ENCODE measurements at regions not wholly inside any gene's neighbourhood (a gene's known extent, or its start where the extent isn't known, plus 50 kb on each side); places are given as distances from the start of the nearest gene placed in this dataset.

DNA sequence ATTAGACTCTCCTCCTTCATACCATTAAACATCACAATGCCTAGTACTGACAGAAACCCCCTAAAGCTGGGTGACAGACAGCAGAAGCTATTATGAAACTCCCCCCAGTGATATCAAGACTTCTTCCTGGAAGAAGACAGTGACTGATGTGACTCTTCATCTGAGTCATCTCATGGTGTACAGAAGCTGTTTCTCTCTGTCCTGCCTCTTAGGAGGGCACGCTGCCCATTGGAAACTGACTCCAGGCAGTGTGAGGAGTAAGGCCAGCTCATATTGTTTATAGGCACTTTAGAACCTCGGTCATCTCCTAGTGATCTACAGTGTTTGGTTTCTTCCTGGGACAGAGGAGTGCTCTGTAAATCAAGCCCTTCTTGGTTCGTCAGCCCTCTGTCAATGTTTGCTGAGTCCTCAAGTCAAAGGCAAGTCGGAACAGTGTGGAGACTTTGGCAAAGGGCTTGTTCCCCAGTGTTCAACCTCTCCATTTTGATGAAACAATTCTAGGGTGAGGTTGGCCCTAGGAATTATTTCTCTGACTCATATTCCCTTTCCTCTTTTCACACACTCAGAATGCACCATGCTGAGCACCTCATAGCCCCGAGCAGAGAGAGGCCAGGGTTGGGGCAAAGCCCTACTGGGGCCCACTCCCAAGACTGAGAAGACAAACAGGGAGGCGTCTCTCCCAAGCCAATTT, 172.5 kb upstream of the TMEM45B start:
- H3K9me2 ChIP-seq (ENCODE audit: insufficient read depth, low read length) = no peaks in the 10 kb centered on the region
- H3F3A ChIP-seq (ENCODE audit: insufficient read depth, low read length, poor library complexity, severe bottlenecking) = no peaks in the 10 kb centered on the region
- H2AFZ ChIP-seq (ENCODE audit: low read depth, low read length) = no peak overlapping the region
- TF ChIP-seq MXI1 (conservative IDR thresholded peaks at IDR 0.05; ENCODE audit: poor library complexity, severe bottlenecking) = no peak
- TF ChIP-seq, protein P1, sequence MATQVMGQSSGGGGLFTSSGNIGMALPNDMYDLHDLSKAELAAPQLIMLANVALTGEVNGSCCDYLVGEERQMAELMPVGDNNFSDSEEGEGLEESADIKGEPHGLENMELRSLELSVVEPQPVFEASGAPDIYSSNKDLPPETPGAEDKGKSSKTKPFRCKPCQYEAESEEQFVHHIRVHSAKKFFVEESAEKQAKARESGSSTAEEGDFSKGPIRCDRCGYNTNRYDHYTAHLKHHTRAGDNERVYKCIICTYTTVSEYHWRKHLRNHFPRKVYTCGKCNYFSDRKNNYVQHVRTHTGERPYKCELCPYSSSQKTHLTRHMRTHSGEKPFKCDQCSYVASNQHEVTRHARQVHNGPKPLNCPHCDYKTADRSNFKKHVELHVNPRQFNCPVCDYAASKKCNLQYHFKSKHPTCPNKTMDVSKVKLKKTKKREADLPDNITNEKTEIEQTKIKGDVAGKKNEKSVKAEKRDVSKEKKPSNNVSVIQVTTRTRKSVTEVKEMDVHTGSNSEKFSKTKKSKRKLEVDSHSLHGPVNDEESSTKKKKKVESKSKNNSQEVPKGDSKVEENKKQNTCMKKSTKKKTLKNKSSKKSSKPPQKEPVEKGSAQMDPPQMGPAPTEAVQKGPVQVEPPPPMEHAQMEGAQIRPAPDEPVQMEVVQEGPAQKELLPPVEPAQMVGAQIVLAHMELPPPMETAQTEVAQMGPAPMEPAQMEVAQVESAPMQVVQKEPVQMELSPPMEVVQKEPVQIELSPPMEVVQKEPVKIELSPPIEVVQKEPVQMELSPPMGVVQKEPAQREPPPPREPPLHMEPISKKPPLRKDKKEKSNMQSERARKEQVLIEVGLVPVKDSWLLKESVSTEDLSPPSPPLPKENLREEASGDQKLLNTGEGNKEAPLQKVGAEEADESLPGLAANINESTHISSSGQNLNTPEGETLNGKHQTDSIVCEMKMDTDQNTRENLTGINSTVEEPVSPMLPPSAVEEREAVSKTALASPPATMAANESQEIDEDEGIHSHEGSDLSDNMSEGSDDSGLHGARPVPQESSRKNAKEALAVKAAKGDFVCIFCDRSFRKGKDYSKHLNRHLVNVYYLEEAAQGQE (IDR thresholded peaks at IDR 0.05; ENCODE audit: borderline replicate concordance) = no peak
- no peak for TF ChIP-seq POLR2AphosphoS5 (IDR thresholded peaks at IDR 0.05)
- no peak for TF ChIP-seq TAF1 (IDR thresholded peaks at IDR 0.05; ENCODE audit: low read depth)
- no peak for TF ChIP-seq SMC3 (conservative IDR thresholded peaks at IDR 0.05; ENCODE audit: poor library complexity)
- TF ChIP-seq, protein P2, sequence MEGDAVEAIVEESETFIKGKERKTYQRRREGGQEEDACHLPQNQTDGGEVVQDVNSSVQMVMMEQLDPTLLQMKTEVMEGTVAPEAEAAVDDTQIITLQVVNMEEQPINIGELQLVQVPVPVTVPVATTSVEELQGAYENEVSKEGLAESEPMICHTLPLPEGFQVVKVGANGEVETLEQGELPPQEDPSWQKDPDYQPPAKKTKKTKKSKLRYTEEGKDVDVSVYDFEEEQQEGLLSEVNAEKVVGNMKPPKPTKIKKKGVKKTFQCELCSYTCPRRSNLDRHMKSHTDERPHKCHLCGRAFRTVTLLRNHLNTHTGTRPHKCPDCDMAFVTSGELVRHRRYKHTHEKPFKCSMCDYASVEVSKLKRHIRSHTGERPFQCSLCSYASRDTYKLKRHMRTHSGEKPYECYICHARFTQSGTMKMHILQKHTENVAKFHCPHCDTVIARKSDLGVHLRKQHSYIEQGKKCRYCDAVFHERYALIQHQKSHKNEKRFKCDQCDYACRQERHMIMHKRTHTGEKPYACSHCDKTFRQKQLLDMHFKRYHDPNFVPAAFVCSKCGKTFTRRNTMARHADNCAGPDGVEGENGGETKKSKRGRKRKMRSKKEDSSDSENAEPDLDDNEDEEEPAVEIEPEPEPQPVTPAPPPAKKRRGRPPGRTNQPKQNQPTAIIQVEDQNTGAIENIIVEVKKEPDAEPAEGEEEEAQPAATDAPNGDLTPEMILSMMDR (IDR thresholded peaks at IDR 0.05; ENCODE audit: poor library complexity, severe bottlenecking) = no peak
- TF ChIP-seq RAD21 (conservative IDR thresholded peaks at IDR 0.05) = no peak
- no peak for TF ChIP-seq EZH2 (IDR thresholded peaks at IDR 0.05; ENCODE audit: borderline replicate concordance, insufficient read depth, low read length, poor library complexity, severe bottlenecking)
- TF ChIP-seq EP300 (conservative IDR thresholded peaks at IDR 0.05; ENCODE audit: poor library complexity, severe bottlenecking) = no peak
- H3K9me3 ChIP-seq (ENCODE audit: low read length) = no peaks in the 10 kb centered on the region
- H3K27ac ChIP-seq (ENCODE audit: low read length) = no peak overlapping the region
- no peak overlapping the region for H3K9ac ChIP-seq (ENCODE audit: low read length)
- H3K27me3 ChIP-seq (ENCODE audit: insufficient read depth, low read depth, low read length) = no peaks in the 10 kb centered on the region
- H3K4me3 ChIP-seq (ENCODE audit: low read length) = no peak overlapping the region
- H4K20me1 ChIP-seq (ENCODE audit: insufficient read depth) = no peaks in the 10 kb centered on the region
- no peaks in the 10 kb centered on the region for H3K79me2 ChIP-seq (replicated peaks; ENCODE audit: insufficient read depth, low read length)
- H3K4me2 ChIP-seq (ENCODE audit: low read length) = no peak overlapping the region
- no peaks in the 10 kb centered on the region for H3K36me3 ChIP-seq (ENCODE audit: insufficient read depth, low read length)

DNA sequence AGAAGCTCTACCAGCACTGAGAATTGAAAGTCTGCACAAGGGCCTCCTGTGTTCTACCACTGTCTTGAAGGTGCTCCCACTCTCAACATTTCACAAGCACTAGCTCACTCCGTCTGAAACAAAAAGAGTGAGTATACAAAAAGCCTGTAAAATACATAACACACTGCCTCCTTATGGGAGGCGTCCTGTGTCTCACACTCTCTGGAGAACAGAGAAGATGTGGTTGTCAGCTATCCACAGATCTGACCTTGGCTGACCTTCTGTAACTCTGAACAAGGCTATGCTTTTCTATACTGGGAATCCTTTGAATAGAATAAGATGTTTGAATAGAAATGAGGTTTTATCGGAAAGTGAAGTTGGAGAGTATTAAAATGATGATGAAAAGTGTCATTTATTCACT, 171.3 kb upstream of the TMEM45B start:
- H3K79me2 ChIP-seq (replicated peaks; ENCODE audit: insufficient read depth, low read length) = no peaks in the 10 kb centered on the region
- H3K9me3 ChIP-seq (ENCODE audit: low read length) = no peaks in the 10 kb centered on the region
- H4K20me1 ChIP-seq (ENCODE audit: insufficient read depth) = no peaks in the 10 kb centered on the region
- H3F3A ChIP-seq (ENCODE audit: insufficient read depth, low read length, poor library complexity, severe bottlenecking) = no peaks in the 10 kb centered on the region
- no peak for TF ChIP-seq EP300 (conservative IDR thresholded peaks at IDR 0.05; ENCODE audit: poor library complexity, severe bottlenecking)
- TF ChIP-seq, protein P2 (IDR thresholded peaks at IDR 0.05; ENCODE audit: poor library complexity, severe bottlenecking) = no peak
- no peak for TF ChIP-seq TAF1 (IDR thresholded peaks at IDR 0.05; ENCODE audit: low read depth)
- TF ChIP-seq MXI1 (conservative IDR thresholded peaks at IDR 0.05; ENCODE audit: poor library complexity, severe bottlenecking) = no peak
- no peak for TF ChIP-seq SMC3 (conservative IDR thresholded peaks at IDR 0.05; ENCODE audit: poor library complexity)
- no peak for TF ChIP-seq POLR2AphosphoS5 (IDR thresholded peaks at IDR 0.05)
- no peak for TF ChIP-seq EZH2 (IDR thresholded peaks at IDR 0.05; ENCODE audit: borderline replicate concordance, insufficient read depth, low read length, poor library complexity, severe bottlenecking)
- TF ChIP-seq, protein P1 (IDR thresholded peaks at IDR 0.05; ENCODE audit: borderline replicate concordance) = no peak
- H3K27ac ChIP-seq (ENCODE audit: low read length) = no peak overlapping the region
- no peak overlapping the region for H3K9ac ChIP-seq (ENCODE audit: low read length)
- H3K27me3 ChIP-seq (ENCODE audit: insufficient read depth, low read depth, low read length) = no peaks in the 10 kb centered on the region
- no peak overlapping the region for H3K4me2 ChIP-seq (ENCODE audit: low read length)
- H3K4me3 ChIP-seq (ENCODE audit: low read length) = no peak overlapping the region
- H3K9me2 ChIP-seq (ENCODE audit: insufficient read depth, low read length) = no peaks in the 10 kb centered on the region
- H2AFZ ChIP-seq (ENCODE audit: low read depth, low read length) = no peak overlapping the region
- H3K36me3 ChIP-seq (ENCODE audit: insufficient read depth, low read length) = no peaks in the 10 kb centered on the region
